ENCODE measurements at regions not wholly inside any gene's neighbourhood (a gene's known extent, or its start where the extent isn't known, plus 50 kb on each side); places are given as distances from the start of the nearest gene placed in this dataset.

DNA sequence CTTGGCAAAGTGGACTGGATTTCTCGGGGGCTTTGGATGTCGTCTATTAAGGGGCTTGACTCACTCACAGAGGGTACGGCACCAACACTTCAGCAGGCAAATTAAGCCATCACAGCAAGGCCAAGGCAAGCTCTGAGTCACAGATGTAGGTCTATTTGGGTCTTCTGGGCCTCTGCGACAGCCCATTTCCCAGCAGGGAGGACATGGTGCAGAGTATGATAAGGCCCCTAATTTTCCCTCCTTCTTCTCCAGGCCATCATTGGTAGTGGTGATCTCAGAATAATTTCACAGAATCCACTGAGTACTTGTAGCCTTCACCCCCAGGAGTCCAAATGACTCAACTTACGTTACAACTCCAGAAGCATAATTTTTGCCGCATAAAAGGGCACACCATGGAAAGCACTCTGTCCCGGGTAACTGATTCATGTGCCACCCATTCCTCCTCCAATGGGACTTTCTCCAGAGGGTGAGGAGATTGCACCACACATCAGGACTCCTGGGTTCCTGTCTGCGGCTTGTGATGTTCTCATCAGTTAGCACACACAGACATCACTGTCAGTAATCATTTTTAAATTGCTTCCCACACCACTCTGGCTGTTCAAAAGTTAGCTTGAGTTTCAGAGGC lies 164.9 kb downstream of the TXNL1 start:
- TF ChIP-seq GATA2 (IDR thresholded peaks at IDR 0.05; ENCODE audit: low read depth, low read length) = no peak
- TF ChIP-seq GATA3 (IDR thresholded peaks at IDR 0.05; ENCODE audit: low read depth, low read length) = no peak

DNA sequence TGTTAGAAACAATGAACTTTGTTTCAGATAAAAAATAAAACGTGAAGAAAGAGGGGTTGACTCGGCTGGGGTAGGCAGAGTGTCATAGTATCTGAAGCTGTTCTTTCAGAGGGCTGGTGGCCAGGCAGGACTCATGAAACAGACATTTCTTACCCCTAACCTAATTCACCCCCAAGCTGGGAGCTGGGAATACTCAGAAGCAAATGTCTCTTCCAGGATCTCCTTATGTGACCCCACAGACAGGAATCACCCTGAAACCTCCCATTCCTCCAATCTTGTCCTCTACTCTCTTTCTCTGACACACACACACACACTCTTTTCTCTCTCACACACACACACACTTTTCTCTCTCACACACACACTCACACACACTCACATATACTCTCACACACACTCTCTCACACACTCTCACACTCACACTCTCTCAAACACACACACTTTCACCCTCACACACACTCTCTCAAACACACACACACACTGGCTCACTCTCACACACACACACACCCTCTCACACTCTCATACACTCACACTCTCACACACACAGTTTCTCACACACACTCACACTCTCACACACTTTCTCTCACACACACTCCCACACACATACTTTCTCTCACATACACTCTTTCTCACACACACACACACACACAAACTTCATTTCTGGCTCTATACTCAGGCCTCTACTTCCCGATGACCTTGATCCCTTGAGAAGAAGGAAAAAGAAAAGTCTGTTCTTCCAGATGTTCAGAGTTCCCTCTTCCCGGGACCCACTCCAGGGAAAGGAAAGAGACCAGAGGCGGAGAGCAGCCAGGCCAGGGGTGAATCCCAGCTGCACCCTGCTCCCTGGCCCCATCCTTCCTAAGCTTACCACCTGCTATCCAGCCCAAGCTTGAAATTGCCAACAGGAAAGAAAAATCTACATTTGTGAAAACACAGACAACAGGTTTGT lies 167.7 kb downstream of the TXNL1 start:
- no peak for TF ChIP-seq GATA2 (IDR thresholded peaks at IDR 0.05; ENCODE audit: low read depth, low read length)
- no peak for TF ChIP-seq GATA3 (IDR thresholded peaks at IDR 0.05; ENCODE audit: low read depth, low read length)

GRCh38 chr18:56469582-56469981 lies 168.8 kb downstream of the TXNL1 start:
- TF ChIP-seq GATA3 (IDR thresholded peaks at IDR 0.05; ENCODE audit: low read depth, low read length) (no peak), GATA2 (IDR thresholded peaks at IDR 0.05; ENCODE audit: low read depth, low read length) (no peak)

- TF ChIP-seq GATA3 (IDR thresholded peaks at IDR 0.05; ENCODE audit: low read depth, low read length) (no peak), GATA2 (IDR thresholded peaks at IDR 0.05; ENCODE audit: low read depth, low read length) (no peak)
Observed at GRCh38 chr18:56468396-56468795, 170.0 kb downstream of the TXNL1 start.

DNA sequence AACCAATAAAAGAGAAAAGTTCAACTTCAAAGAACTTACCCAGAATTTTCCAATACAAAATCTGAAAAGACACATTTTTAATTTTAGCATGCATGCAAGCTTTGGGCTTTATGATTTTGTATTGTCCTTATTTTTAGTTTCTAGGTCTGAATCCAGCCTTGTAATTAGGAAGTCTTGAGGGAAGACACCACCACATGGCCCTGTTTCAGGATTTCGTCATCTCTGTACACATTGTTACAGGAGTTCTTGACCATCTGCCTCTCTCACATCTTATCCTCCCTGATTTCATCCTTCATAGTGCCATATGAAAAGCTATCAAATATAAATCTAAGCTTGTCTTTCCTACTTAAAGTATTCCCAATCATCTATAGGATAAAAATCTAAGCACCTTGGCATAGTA lies 176.1 kb downstream of the TXNL1 start:
- TF ChIP-seq GATA2 (IDR thresholded peaks at IDR 0.05; ENCODE audit: low read depth, low read length) = no peak

GRCh38 chr18:56461151-56461550 lies 177.2 kb downstream of the TXNL1 start:
- no peak for TF ChIP-seq GATA2 (IDR thresholded peaks at IDR 0.05; ENCODE audit: low read depth, low read length)
- TF ChIP-seq GATA3 (IDR thresholded peaks at IDR 0.05; ENCODE audit: low read depth, low read length) = no peak

DNA sequence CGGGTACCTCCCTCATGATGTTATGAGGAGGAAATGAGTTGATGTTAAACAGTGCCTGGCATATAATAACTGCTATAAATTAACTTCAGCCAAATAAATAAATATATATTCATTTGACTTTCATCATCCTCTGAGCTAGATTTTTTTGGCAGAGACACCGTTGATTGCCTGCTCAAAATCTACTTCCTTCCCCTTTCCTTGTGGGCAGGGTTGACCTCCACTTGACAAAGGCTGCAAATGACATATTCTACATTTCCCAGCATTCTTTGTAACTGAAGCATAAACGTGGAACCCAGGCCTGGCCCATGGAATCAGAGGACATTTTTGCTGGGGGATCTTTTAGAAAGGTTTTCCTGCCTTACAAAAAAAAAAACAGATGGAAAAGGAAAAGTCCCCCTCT lies 177.8 kb downstream of the TXNL1 start:
- TF ChIP-seq GATA3 (IDR thresholded peaks at IDR 0.05; ENCODE audit: low read depth, low read length) (no peak), GATA2 (IDR thresholded peaks at IDR 0.05; ENCODE audit: low read depth, low read length) (no peak)

GRCh38 chr18:56458770-56459712 lies 179.4 kb downstream of the TXNL1 start:
- TF ChIP-seq GATA3 (IDR thresholded peaks at IDR 0.05; ENCODE audit: low read depth, low read length) (no peak), GATA2 (IDR thresholded peaks at IDR 0.05; ENCODE audit: low read depth, low read length) (no peak)

GRCh38 chr18:56455874-56456273 lies 182.5 kb downstream of the TXNL1 start:
- TF ChIP-seq GATA3 (IDR thresholded peaks at IDR 0.05; ENCODE audit: low read depth, low read length) (no peak), GATA2 (IDR thresholded peaks at IDR 0.05; ENCODE audit: low read depth, low read length) (no peak)

DNA sequence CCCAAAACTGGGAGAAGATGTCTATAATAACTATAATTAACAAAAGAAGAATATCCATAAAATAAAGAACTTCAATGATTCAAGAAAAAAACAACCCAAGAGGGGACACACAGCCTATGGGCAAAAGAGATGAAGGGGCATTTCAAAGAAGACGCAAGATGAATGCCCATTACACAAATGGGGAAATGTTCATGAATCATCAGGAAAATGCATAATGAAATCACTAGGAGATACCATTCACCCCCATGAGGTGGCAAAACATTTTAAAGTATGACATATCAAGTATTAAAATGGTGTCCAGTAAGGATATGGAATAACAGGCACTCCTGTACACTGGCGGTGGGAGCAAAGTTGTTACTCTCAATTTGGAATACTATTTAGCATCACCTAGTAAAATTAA lies 183.3 kb downstream of the TXNL1 start:
- TF ChIP-seq GATA2 (IDR thresholded peaks at IDR 0.05; ENCODE audit: low read depth, low read length) (no peak), GATA3 (IDR thresholded peaks at IDR 0.05; ENCODE audit: low read depth, low read length) (no peak)

DNA sequence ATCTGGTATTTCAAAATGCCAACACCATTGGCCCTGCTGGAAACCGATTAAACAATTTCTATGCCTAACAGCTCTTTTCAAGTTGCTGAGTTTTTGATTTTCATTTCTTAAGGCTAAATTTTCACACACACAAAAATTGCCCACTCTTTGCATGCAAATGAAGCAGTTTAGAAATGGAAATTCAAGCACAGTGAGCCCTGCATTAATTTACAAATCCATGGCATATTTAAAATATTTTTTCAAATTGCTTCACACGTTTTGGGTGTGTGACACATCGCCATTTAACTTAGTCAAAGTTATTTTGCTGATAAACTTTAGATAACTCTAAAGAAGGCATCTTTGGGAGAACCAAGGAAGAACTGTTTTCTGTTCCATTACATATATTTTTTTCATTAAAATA lies 184.8 kb downstream of the TXNL1 start:
- TF ChIP-seq GATA2 (IDR thresholded peaks at IDR 0.05; ENCODE audit: low read depth, low read length) = no peak
- TF ChIP-seq GATA3 (IDR thresholded peaks at IDR 0.05; ENCODE audit: low read depth, low read length) = no peak

DNA sequence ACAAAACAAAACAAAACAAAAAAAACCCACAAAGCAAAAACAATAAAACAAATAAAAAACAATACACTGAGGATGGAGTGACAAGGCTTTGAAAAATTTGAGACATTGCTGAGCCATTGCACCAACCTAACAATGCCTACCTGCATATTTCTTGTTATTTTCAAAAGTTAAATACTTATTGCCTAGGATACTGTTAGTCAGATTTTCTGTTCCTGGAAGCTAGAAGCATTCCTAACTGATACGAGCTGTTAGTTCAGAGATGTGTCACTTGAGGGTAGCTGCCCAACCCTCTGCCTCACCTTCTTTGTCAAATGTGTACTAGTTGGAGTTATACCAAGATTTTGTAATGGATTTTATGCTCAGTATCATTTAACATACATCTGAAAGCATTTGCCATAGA lies 187.2 kb downstream of the TXNL1 start:
- TF ChIP-seq GATA3 (IDR thresholded peaks at IDR 0.05; ENCODE audit: low read depth, low read length) (no peak), GATA2 (IDR thresholded peaks at IDR 0.05; ENCODE audit: low read depth, low read length) (no peak)

DNA sequence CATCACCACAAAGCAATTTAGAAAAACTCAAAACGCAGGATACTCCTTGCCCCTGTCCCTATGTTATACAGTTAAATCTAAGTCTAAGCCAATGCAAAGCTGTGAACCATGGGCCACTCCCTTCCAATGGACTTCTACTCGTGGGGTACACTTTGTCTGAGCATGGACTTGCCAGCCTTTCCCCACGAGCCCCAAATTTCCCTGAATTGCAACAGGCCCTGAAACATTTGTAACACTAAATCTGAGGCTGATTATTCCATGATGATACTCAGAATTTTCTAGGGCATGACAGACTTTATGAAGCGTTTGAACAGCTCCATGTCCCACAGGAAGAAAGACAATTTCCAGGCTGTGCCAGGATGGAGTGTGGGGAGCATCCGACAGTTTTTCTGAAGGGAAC lies 189.6 kb downstream of the TXNL1 start:
- TF ChIP-seq GATA3 (IDR thresholded peaks at IDR 0.05; ENCODE audit: low read depth, low read length) (no peak), GATA2 (IDR thresholded peaks at IDR 0.05; ENCODE audit: low read depth, low read length) (no peak)

DNA sequence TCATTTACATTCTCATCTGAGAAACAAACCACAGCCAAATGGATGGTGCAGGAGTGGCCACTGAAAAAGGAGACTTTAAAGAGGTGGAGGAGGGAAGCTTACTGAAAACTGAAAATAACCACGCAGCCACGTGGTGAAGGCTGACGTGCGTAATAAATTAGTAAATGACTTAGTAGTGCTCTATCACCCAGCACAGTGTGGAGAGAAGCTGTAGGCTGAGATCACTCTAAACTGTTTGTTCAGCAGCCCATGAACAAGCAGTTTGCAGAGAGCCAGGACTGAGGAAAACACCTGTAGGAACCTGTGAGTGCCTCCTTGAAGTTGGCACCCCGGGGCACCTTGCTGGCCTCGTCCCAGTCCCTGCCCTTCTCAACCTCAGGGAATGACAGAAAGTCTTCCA lies 193.0 kb downstream of the TXNL1 start:
- TF ChIP-seq GATA3 (IDR thresholded peaks at IDR 0.05; ENCODE audit: low read depth, low read length) = no peak
- TF ChIP-seq GATA2 (IDR thresholded peaks at IDR 0.05; ENCODE audit: low read depth, low read length) = no peak

Measured in SH-SY5Y (cell line).